ENCODE measurements at regions not wholly inside any gene's neighbourhood (a gene's known extent, or its start where the extent isn't known, plus 50 kb on each side); places are given as distances from the start of the nearest gene placed in this dataset.
A peak's percentile ranks its signal among the peaks of the same experiment; 100 is the strongest.

- H3K27ac Mint-ChIP-seq = peak overlapping the region; percentile 52
- H3K4me3 Mint-ChIP-seq = no peak overlapping the region
- no peak for DNase-seq
- no peaks in the 10 kb centered on the region for H3K9me3 Mint-ChIP-seq
- H3K27me3 Mint-ChIP-seq (ENCODE audit: low read depth, poor library complexity) = peaks cover 3% of the 10 kb centered on the region
- H3K36me3 Mint-ChIP-seq (ENCODE audit: low read depth) = no peaks in the 10 kb centered on the region
- peaks cover 66% of the 10 kb centered on the region for H3K4me1 Mint-ChIP-seq
- no peak for TF ChIP-seq CTCF (IDR thresholded peaks at IDR 0.05)
Measured at GRCh38 chr2:176463546-176463945, 194.3 kb downstream of the MTX2 start.

- no peak for TF ChIP-seq CTCF (IDR thresholded peaks at IDR 0.05)
- peak overlapping the region; percentile 43 for H3K27ac Mint-ChIP-seq
- H3K9me3 Mint-ChIP-seq = no peaks in the 10 kb centered on the region
- peaks cover 3% of the 10 kb centered on the region for H3K27me3 Mint-ChIP-seq (ENCODE audit: low read depth, poor library complexity)
- H3K36me3 Mint-ChIP-seq (ENCODE audit: low read depth) = no peaks in the 10 kb centered on the region
- DNase-seq = peak; percentile 11
- H3K4me1 Mint-ChIP-seq = peaks cover 67% of the 10 kb centered on the region
- no peak overlapping the region for H3K4me3 Mint-ChIP-seq
Measured at GRCh38 chr2:176464886-176465564, 195.8 kb downstream of the MTX2 start.

GRCh38 chr2:176466918-176467452, 197.7 kb downstream of the MTX2 start:
- no peak for TF ChIP-seq CTCF (IDR thresholded peaks at IDR 0.05)
- Mint-ChIP-seq H3K4me1 (peaks cover 64% of the 10 kb centered on the region), H3K36me3 (ENCODE audit: low read depth) (no peaks in the 10 kb centered on the region), H3K27me3 (ENCODE audit: low read depth, poor library complexity) (peaks cover 3% of the 10 kb centered on the region), H3K4me3 (no peak overlapping the region), H3K27ac (no peak overlapping the region), H3K9me3 (no peaks in the 10 kb centered on the region)
- DNase-seq = no peak

GRCh38 chr2:176467595-176467994, 198.4 kb downstream of the MTX2 start:
- no peak overlapping the region for H3K4me3 Mint-ChIP-seq
- H3K4me1 Mint-ChIP-seq = peaks cover 58% of the 10 kb centered on the region
- TF ChIP-seq CTCF (IDR thresholded peaks at IDR 0.05) = no peak
- H3K27me3 Mint-ChIP-seq (ENCODE audit: low read depth, poor library complexity) = peaks cover 3% of the 10 kb centered on the region
- H3K9me3 Mint-ChIP-seq = no peaks in the 10 kb centered on the region
- no peaks in the 10 kb centered on the region for H3K36me3 Mint-ChIP-seq (ENCODE audit: low read depth)
- no peak for DNase-seq
- H3K27ac Mint-ChIP-seq = no peak overlapping the region

- H3K4me3 Mint-ChIP-seq = no peak overlapping the region
- H3K36me3 Mint-ChIP-seq (ENCODE audit: low read depth) = no peaks in the 10 kb centered on the region
- no peak for TF ChIP-seq CTCF (IDR thresholded peaks at IDR 0.05)
- H3K27ac Mint-ChIP-seq = no peak overlapping the region
- H3K27me3 Mint-ChIP-seq (ENCODE audit: low read depth, poor library complexity) = peaks cover 3% of the 10 kb centered on the region
- H3K9me3 Mint-ChIP-seq = no peaks in the 10 kb centered on the region
- no peak for DNase-seq
- peaks cover 51% of the 10 kb centered on the region for H3K4me1 Mint-ChIP-seq
Measured at GRCh38 chr2:176468457-176469113, 199.3 kb downstream of the MTX2 start.
